ENCODE measurements at regions not wholly inside any gene's neighbourhood (a gene's known extent, or its start where the extent isn't known, plus 50 kb on each side); places are given as distances from the start of the nearest gene placed in this dataset.

GRCh38 chr4:38574559-38575333 lies 89.3 kb upstream of the KLF3 start:
- Histone ChIP-seq H4K20me1 (ENCODE audit: insufficient read depth, low read length) (no peaks in the 10 kb centered on the region), H2AFZ (ENCODE audit: low read depth, low read length) (no peak overlapping the region), H3K36me3 (replicated peaks; ENCODE audit: low read depth, low read length) (no peaks in the 10 kb centered on the region), H3K4me2 (ENCODE audit: low read length) (no peak overlapping the region), H3K27me3 (ENCODE audit: low read depth, low read length) (peaks cover 22% of the 10 kb centered on the region), H3K4me1 (ENCODE audit: low read length) (no peaks in the 10 kb centered on the region), H3K9ac (ENCODE audit: low read length) (no peak overlapping the region), H3K27ac (ENCODE audit: low read length) (no peak overlapping the region), H3K4me3 (ENCODE audit: low read length) (no peak overlapping the region), H3K9me3 (ENCODE audit: insufficient read depth, low read length) (no peaks in the 10 kb centered on the region), H3K79me2 (ENCODE audit: low read length) (no peaks in the 10 kb centered on the region)
- TF ChIP-seq CTCF (IDR thresholded peaks at IDR 0.05; ENCODE audit: low read depth, low read length) (no peak), EZH2phosphoT487 (IDR thresholded peaks at IDR 0.05; ENCODE audit: low read depth) (no peak)

- Histone ChIP-seq H2AFZ (ENCODE audit: low read depth, low read length) (no peak overlapping the region), H3K27ac (ENCODE audit: low read length) (no peak overlapping the region)
These were observed 87.2 kb upstream of the KLF3 start for GRCh38 chr4:38576767-38577166.

GRCh38 chr4:38577462-38577861 lies 86.5 kb upstream of the KLF3 start:
- Histone ChIP-seq H3K4me3 (ENCODE audit: low read length) (no peak overlapping the region), H3K27me3 (ENCODE audit: low read depth, low read length) (peaks cover 8% of the 10 kb centered on the region; the same call in 1 of the 2 replicates), H2AFZ (ENCODE audit: low read depth, low read length) (no peak overlapping the region), H3K9ac (ENCODE audit: low read length) (no peak overlapping the region), H3K4me2 (ENCODE audit: low read length) (no peak overlapping the region), H3K79me2 (ENCODE audit: low read length) (no peaks in the 10 kb centered on the region), H3K4me1 (ENCODE audit: low read length) (no peaks in the 10 kb centered on the region), H4K20me1 (ENCODE audit: insufficient read depth, low read length) (no peaks in the 10 kb centered on the region), H3K9me3 (ENCODE audit: insufficient read depth, low read length) (no peaks in the 10 kb centered on the region), H3K36me3 (replicated peaks; ENCODE audit: low read depth, low read length) (no peaks in the 10 kb centered on the region), H3K27ac (ENCODE audit: low read length) (no peak overlapping the region)
- TF ChIP-seq CTCF (IDR thresholded peaks at IDR 0.05; ENCODE audit: low read depth, low read length) (no peak), EZH2phosphoT487 (IDR thresholded peaks at IDR 0.05; ENCODE audit: low read depth) (no peak)

More at GRCh38 chr4:38576767-38577166, 87.2 kb upstream of the KLF3 start:
- Histone ChIP-seq H3K9me3 (ENCODE audit: insufficient read depth, low read length) (no peaks in the 10 kb centered on the region), H3K36me3 (replicated peaks; ENCODE audit: low read depth, low read length) (no peaks in the 10 kb centered on the region), H3K4me3 (ENCODE audit: low read length) (no peak overlapping the region), H3K27me3 (ENCODE audit: low read depth, low read length) (peaks cover 14% of the 10 kb centered on the region), H3K4me1 (ENCODE audit: low read length) (no peaks in the 10 kb centered on the region), H3K4me2 (ENCODE audit: low read length) (no peak overlapping the region), H4K20me1 (ENCODE audit: insufficient read depth, low read length) (no peaks in the 10 kb centered on the region), H3K79me2 (ENCODE audit: low read length) (no peaks in the 10 kb centered on the region), H3K9ac (ENCODE audit: low read length) (no peak overlapping the region)
- TF ChIP-seq EZH2phosphoT487 (IDR thresholded peaks at IDR 0.05; ENCODE audit: low read depth) (no peak), CTCF (IDR thresholded peaks at IDR 0.05; ENCODE audit: low read depth, low read length) (no peak)

GRCh38 chr4:38581426-38582106 lies 82.4 kb upstream of the KLF3 start:
- Histone ChIP-seq H3K36me3 (replicated peaks; ENCODE audit: low read depth, low read length) (no peaks in the 10 kb centered on the region), H3K9ac (ENCODE audit: low read length) (no peak overlapping the region), H3K79me2 (ENCODE audit: low read length) (no peaks in the 10 kb centered on the region), H3K4me2 (ENCODE audit: low read length) (no peak overlapping the region), H2AFZ (ENCODE audit: low read depth, low read length) (no peak overlapping the region), H3K9me3 (ENCODE audit: insufficient read depth, low read length) (no peaks in the 10 kb centered on the region), H3K4me1 (ENCODE audit: low read length) (no peaks in the 10 kb centered on the region), H4K20me1 (ENCODE audit: insufficient read depth, low read length) (no peaks in the 10 kb centered on the region), H3K27ac (ENCODE audit: low read length) (no peak overlapping the region), H3K4me3 (ENCODE audit: low read length) (no peak overlapping the region), H3K27me3 (ENCODE audit: low read depth, low read length) (peaks cover 15% of the 10 kb centered on the region)
- TF ChIP-seq EZH2phosphoT487 (IDR thresholded peaks at IDR 0.05; ENCODE audit: low read depth) (no peak), CTCF (IDR thresholded peaks at IDR 0.05; ENCODE audit: low read depth, low read length) (no peak)
